ENCODE measurements at regions not wholly inside any gene's neighbourhood (a gene's known extent, or its start where the extent isn't known, plus 50 kb on each side); places are given as distances from the start of the nearest gene placed in this dataset.
"Not testable (repeated sequence)": the region's sequence is repeated elsewhere in the genome, so short reads cannot be mapped to it uniquely, and the experiment has no call there.

GRCh38 chr4:77454858-77455257 lies 150.8 kb upstream of the CXCL13 start:
- POLR2A ChIA-PET, result no interaction called here
- Histone ChIP-seq H3K4me3 (ENCODE audit: low read length) (no peak overlapping the region), H3K27me3 (ENCODE audit: control insufficient read depth in 2 of 2, insufficient read depth in 2 of 2, low read length in 2 of 2) (no peaks in the 10 kb centered on the region), H3K36me3 (ENCODE audit: control insufficient read depth in 2 of 3, insufficient read depth in 3 of 3, low read length in 3 of 3) (no peaks in the 10 kb centered on the region), H3K27ac (ENCODE audit: low read depth, low read length) (no peak overlapping the region), H3K4me1 (ENCODE audit: control insufficient read depth in 2 of 2, insufficient read depth in 2 of 2, low read length in 2 of 2) (no peaks in the 10 kb centered on the region), H3K9me3 (ENCODE audit: control insufficient read depth in 2 of 3, low read length in 3 of 3) (no peaks in the 10 kb centered on the region)
- H3K27me3 Mint-ChIP-seq, result no peaks in the 10 kb centered on the region
- CTCF ChIA-PET, result no interaction called here
- no peak overlapping the region for H3K4me3 Mint-ChIP-seq
- peaks cover 0 to 9% (median 2%) of the 10 kb centered on the region in 11 donors for H3K9me3 Mint-ChIP-seq
- no peak for ATAC-seq
- H3K4me1 Mint-ChIP-seq, result no peaks in the 10 kb centered on the region
- DNase-seq, result no peak
- peaks cover 0 to 3% (median 0%) of the 10 kb centered on the region in 5 donors for H3K36me3 Mint-ChIP-seq
- intact Hi-C loops (cut with micrococcal nuclease), result no loop called here
- H3K27ac Mint-ChIP-seq, result no peak overlapping the region

DNA sequence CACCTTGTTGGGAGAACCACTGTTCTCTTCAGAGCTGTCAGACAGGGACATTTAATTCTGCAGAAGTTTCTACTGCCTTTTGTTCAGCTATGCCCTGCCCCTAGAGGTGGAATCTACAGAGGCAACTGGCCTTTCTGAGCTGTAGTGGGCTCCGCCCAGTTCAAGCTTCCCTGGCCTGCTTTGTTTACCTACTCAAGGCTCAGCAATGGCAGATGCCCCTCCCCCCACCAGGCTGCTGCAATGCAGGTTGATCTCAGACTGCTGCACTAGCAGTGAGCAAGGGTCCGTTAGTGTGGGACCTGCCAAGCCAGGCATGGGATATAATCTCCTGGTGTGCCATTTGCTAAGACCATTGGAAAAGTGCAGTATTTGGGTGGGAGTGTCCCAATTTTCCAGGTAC lies 141.5 kb upstream of the CXCL13 start:
- H3K4me3 ChIP-seq (ENCODE audit: low read length); ATAC-seq; H3K36me3 ChIP-seq (ENCODE audit: control insufficient read depth in 2 of 3, insufficient read depth in 3 of 3, low read length in 3 of 3); H3K36me3 Mint-ChIP-seq; H3K4me1 Mint-ChIP-seq; H3K27me3 ChIP-seq (ENCODE audit: control insufficient read depth in 2 of 2, insufficient read depth in 2 of 2, low read length in 2 of 2); H3K27ac Mint-ChIP-seq; H3K4me3 Mint-ChIP-seq; CTCF ChIA-PET; H3K4me1 ChIP-seq (ENCODE audit: control insufficient read depth in 2 of 2, insufficient read depth in 2 of 2, low read length in 2 of 2); H3K9me3 ChIP-seq (ENCODE audit: control insufficient read depth in 2 of 3, low read length in 3 of 3); POLR2A ChIA-PET; H3K27ac ChIP-seq (ENCODE audit: low read depth, low read length); DNase-seq: not testable (repeated sequence)
- Mint-ChIP-seq H3K27me3 (peaks cover 0 to 26% (median 13%) of the 10 kb centered on the region in 5 donors), H3K9me3 (peaks cover under 1 to 37% (median 11%) of the 10 kb centered on the region in 11 donors)
- intact Hi-C loops (cut with micrococcal nuclease), result loop anchor here in 1 of 2 donors (2.0 kb wide), 1 partner anchor 155 kb away; no protein-coding TSS in a partner anchor

DNA sequence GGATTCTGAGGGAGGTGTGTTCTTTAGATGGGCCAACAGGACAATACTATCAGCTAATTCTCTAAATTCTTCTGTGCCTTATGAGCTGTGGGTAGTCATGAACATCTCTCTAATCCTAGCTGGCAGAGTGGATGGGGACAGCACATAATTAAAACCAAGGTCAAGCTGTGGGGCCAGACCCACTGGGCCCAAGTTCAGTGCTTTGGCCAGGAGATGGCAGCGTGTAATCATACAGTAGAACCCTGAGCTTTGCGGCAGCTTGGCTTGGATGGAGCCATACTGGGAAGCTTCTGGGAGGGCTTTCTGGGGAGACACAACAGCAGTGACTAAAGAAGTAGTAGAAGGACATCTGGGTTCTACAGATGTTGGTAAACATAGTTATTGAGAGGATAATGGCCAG lies 140.3 kb upstream of the CXCL13 start:
- H3K36me3 ChIP-seq (ENCODE audit: control insufficient read depth in 2 of 3, insufficient read depth in 3 of 3, low read length in 3 of 3), result no peaks in the 10 kb centered on the region
- no peak for ATAC-seq
- ChIA-PET CTCF (no interaction called here), POLR2A (no interaction called here)
- H3K27ac Mint-ChIP-seq, result no peak overlapping the region
- no peak overlapping the region for H3K27ac ChIP-seq (ENCODE audit: low read depth, low read length)
- peak in 1 of 9 donors; percentile 33 for DNase-seq
- no peaks in the 10 kb centered on the region for H3K27me3 ChIP-seq (ENCODE audit: control insufficient read depth in 2 of 2, insufficient read depth in 2 of 2, low read length in 2 of 2)
- no peak overlapping the region for H3K4me3 ChIP-seq (ENCODE audit: low read length)
- no peaks in the 10 kb centered on the region for H3K4me1 ChIP-seq (ENCODE audit: control insufficient read depth in 2 of 2, insufficient read depth in 2 of 2, low read length in 2 of 2)
- H3K9me3 ChIP-seq (ENCODE audit: control insufficient read depth in 2 of 3, low read length in 3 of 3), result no peaks in the 10 kb centered on the region
- no peaks in the 10 kb centered on the region for H3K4me1 Mint-ChIP-seq
- H3K36me3 Mint-ChIP-seq, result peaks cover 0 to 3% (median 0%) of the 10 kb centered on the region in 5 donors
- intact Hi-C loops (cut with micrococcal nuclease), result loop anchor here in 1 of 2 donors (1.0 to 2.0 kb wide), 2 partner anchors 136 to 154 kb away; no protein-coding TSS in a partner anchor
- H3K9me3 Mint-ChIP-seq, result peaks cover 0 to 27% (median 9%) of the 10 kb centered on the region in 11 donors
- H3K4me3 Mint-ChIP-seq, result no peak overlapping the region
- H3K27me3 Mint-ChIP-seq, result peaks cover 0 to 27% (median 13%) of the 10 kb centered on the region in 5 donors

DNA sequence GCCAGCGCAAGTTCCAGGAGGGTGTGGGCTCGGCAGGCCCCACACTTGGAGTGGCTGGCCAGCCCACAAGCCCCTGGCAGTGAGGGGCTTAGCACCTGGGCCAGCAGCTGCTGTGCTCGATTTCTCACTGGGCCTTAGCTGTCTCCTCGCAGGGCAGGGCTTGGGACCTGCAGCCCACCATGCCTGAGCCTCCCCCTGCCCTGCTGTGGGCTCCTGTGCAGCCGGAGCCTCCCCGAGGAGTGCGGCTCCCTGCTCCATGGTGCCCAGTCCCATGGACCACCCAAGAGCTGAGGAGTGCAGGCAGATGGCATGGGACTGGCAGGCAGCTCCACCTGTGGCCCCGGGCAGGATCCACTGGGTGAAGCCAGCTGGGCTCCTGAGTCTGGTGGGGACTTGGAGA lies 139.2 kb upstream of the CXCL13 start:
- ATAC-seq, result no peak
- POLR2A ChIA-PET, result no interaction called here
- H3K4me3 Mint-ChIP-seq, result no peak overlapping the region

DNA sequence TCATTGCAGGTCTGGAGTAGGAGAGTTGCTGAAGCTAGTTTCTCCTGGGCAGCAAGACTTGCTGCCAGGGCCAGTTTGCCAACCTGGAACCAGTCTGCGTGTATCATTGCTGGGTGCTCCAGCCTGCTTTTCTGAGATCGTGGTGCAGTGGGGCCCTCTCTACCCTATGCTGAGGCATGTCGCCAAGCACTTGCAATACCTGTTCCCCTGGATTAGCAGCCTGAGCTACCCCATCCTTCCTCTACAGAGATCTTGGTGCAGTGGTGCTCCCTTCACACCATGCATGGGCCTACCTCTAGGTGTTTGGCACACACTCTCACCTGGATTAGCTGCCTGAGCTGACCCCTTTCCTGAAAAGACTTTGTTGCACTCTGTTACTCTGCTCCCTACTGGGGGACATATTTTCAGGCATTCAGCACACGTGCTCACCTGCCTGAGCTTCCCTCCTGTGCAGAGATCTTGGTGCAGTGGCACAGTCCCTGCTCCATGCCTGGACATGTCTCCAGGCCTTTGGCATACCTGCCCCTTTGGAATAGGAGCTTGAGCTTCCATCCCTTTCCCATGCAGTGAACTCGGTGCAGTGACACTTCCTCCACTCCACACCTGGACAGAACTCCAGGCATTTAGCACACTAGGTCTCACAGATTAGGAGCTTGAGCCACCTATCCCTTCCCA lies 133.7 kb upstream of the CXCL13 start:
- H3K36me3 Mint-ChIP-seq, result no peaks in the 10 kb centered on the region
- POLR2A ChIA-PET, result no interaction called here
- H3K9me3 Mint-ChIP-seq, result peaks cover 0 to 6% (median 0%) of the 10 kb centered on the region in 11 donors
- Histone ChIP-seq H3K36me3 (ENCODE audit: control insufficient read depth in 2 of 3, insufficient read depth in 3 of 3, low read length in 3 of 3) (no peaks in the 10 kb centered on the region), H3K4me1 (ENCODE audit: control insufficient read depth in 2 of 2, insufficient read depth in 2 of 2, low read length in 2 of 2) (no peaks in the 10 kb centered on the region), H3K27ac (ENCODE audit: low read depth, low read length) (no peak overlapping the region), H3K4me3 (ENCODE audit: low read length) (no peak overlapping the region), H3K27me3 (ENCODE audit: control insufficient read depth in 2 of 2, insufficient read depth in 2 of 2, low read length in 2 of 2) (no peaks in the 10 kb centered on the region), H3K9me3 (ENCODE audit: control insufficient read depth in 2 of 3, low read length in 3 of 3) (no peaks in the 10 kb centered on the region)
- H3K4me3 Mint-ChIP-seq, result no peak overlapping the region
- CTCF ChIA-PET, result no interaction called here
- intact Hi-C loops (cut with micrococcal nuclease), result no loop called here
- no peak for ATAC-seq
- no peak for DNase-seq
- no peak overlapping the region for H3K27ac Mint-ChIP-seq
- peaks cover 18 to 50% (median 43%) of the 10 kb centered on the region in 5 donors for H3K27me3 Mint-ChIP-seq
- no peaks in the 10 kb centered on the region for H3K4me1 Mint-ChIP-seq

More for the DNA sequence above, 139.2 kb upstream of the CXCL13 start:
- Mint-ChIP-seq H3K9me3 (peaks cover 0 to 23% (median 5%) of the 10 kb centered on the region in 11 donors), H3K36me3 (peaks cover 0 to 3% (median 0%) of the 10 kb centered on the region in 5 donors), H3K27ac (no peak overlapping the region), H3K4me1 (no peaks in the 10 kb centered on the region), H3K27me3 (peaks cover 0 to 32% (median 13%) of the 10 kb centered on the region in 5 donors)
- no peak for DNase-seq
- CTCF ChIA-PET, result no interaction called here
- Histone ChIP-seq H3K27me3 (ENCODE audit: control insufficient read depth in 2 of 2, insufficient read depth in 2 of 2, low read length in 2 of 2) (no peaks in the 10 kb centered on the region), H3K36me3 (ENCODE audit: control insufficient read depth in 2 of 3, insufficient read depth in 3 of 3, low read length in 3 of 3) (no peaks in the 10 kb centered on the region), H3K4me1 (ENCODE audit: control insufficient read depth in 2 of 2, insufficient read depth in 2 of 2, low read length in 2 of 2) (no peaks in the 10 kb centered on the region), H3K27ac (ENCODE audit: low read depth, low read length) (no peak overlapping the region), H3K9me3 (ENCODE audit: control insufficient read depth in 2 of 3, low read length in 3 of 3) (no peaks in the 10 kb centered on the region), H3K4me3 (ENCODE audit: low read length) (no peak overlapping the region)
- intact Hi-C loops (cut with micrococcal nuclease), result no loop called here

- Histone ChIP-seq H3K27ac (ENCODE audit: low read depth, low read length) (no peak overlapping the region), H3K27me3 (ENCODE audit: control insufficient read depth in 2 of 2, insufficient read depth in 2 of 2, low read length in 2 of 2) (no peaks in the 10 kb centered on the region), H3K4me1 (ENCODE audit: control insufficient read depth in 2 of 2, insufficient read depth in 2 of 2, low read length in 2 of 2) (no peaks in the 10 kb centered on the region), H3K4me3 (ENCODE audit: low read length) (no peak overlapping the region), H3K9me3 (ENCODE audit: control insufficient read depth in 2 of 3, low read length in 3 of 3) (no peaks in the 10 kb centered on the region), H3K36me3 (ENCODE audit: control insufficient read depth in 2 of 3, insufficient read depth in 3 of 3, low read length in 3 of 3) (no peaks in the 10 kb centered on the region)
- peaks cover 0 to 10% (median 0%) of the 10 kb centered on the region in 11 donors for H3K9me3 Mint-ChIP-seq
- H3K27ac Mint-ChIP-seq, result no peak overlapping the region
- H3K4me3 Mint-ChIP-seq, result no peak overlapping the region
- no peak for ATAC-seq
- CTCF ChIA-PET, result no interaction called here
- H3K36me3 Mint-ChIP-seq, result no peaks in the 10 kb centered on the region
- no peak for DNase-seq
- H3K27me3 Mint-ChIP-seq, result peaks cover 22 to 50% (median 49%) of the 10 kb centered on the region in 5 donors
- intact Hi-C loops (cut with micrococcal nuclease), result no loop called here
- no peaks in the 10 kb centered on the region for H3K4me1 Mint-ChIP-seq
- POLR2A ChIA-PET, result no interaction called here
Measured at GRCh38 chr4:77473509-77473908, 132.1 kb upstream of the CXCL13 start.

DNA sequence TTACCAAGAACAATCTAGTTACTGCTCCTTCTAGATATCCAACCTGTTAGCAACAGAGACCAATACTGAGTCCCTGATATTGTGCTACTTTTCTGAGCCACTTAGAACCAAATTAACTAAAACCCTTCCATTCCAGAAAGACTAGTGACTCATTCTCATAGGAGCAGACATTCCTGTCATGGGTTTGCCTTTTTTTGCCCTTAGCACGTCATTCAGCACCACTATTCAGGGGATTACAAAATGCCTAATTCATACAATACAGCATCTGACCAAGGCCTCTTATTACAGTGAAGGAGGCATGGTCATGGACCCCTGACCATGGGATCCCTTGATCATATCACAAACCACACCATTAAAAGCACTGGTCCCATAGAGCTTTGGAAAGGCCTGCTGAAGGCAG lies 123.8 kb upstream of the CXCL13 start:
- POLR2A ChIA-PET, result no interaction called here

More for the DNA sequence above, 123.8 kb upstream of the CXCL13 start:
- H3K4me1 ChIP-seq (ENCODE audit: control insufficient read depth in 2 of 2, insufficient read depth in 2 of 2, low read length in 2 of 2), result no peaks in the 10 kb centered on the region
- Mint-ChIP-seq H3K4me3 (no peak overlapping the region), H3K9me3 (peaks cover 0 to 6% (median 2%) of the 10 kb centered on the region in 11 donors), H3K27ac (no peak overlapping the region), H3K36me3 (peaks cover 0 to 4% (median 0%) of the 10 kb centered on the region in 5 donors), H3K27me3 (peaks cover 8 to 20% (median 15%) of the 10 kb centered on the region in 5 donors), H3K4me1 (no peaks in the 10 kb centered on the region)
- no peak for ATAC-seq
- H3K36me3 ChIP-seq (ENCODE audit: control insufficient read depth in 2 of 3, insufficient read depth in 3 of 3, low read length in 3 of 3), result no peaks in the 10 kb centered on the region
- DNase-seq, result no peak
- H3K4me3 ChIP-seq (ENCODE audit: low read length), result no peak overlapping the region
- no peak overlapping the region for H3K27ac ChIP-seq (ENCODE audit: low read depth, low read length)
- H3K27me3 ChIP-seq (ENCODE audit: control insufficient read depth in 2 of 2, insufficient read depth in 2 of 2, low read length in 2 of 2), result no peaks in the 10 kb centered on the region
- CTCF ChIA-PET, result no interaction called here
- intact Hi-C loops (cut with micrococcal nuclease), result no loop called here
- H3K9me3 ChIP-seq (ENCODE audit: control insufficient read depth in 2 of 3, low read length in 3 of 3), result no peaks in the 10 kb centered on the region
